ENCODE measurements at regions not wholly inside any gene's neighbourhood (a gene's known extent, or its start where the extent isn't known, plus 50 kb on each side); places are given as distances from the start of the nearest gene placed in this dataset.

DNA sequence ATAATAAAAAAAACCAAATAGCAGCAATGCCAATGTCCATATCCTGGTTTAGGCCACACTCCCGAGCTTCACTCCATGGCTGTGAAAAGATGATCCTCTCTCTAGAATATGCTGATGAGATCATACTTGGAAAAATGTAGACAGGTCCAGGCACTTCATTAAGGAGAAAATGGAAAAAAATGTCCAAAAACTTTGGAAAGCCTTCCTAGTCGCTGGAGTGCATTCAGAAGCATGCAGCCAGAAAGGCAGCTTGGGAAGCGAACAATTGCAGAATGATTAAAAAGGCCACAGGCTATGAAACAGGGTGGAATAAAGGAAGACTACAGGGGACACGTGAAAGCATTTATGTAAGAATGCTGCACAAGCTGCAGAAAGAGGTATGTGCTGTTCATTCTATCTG is 165.6 kb upstream of the HCCS start:
- peaks cover 17% of the 10 kb centered on the region for H3K4me1 Mint-ChIP-seq
- no peaks in the 10 kb centered on the region for H4K20me1 ChIP-seq (ENCODE audit: low read depth)
- H3K27ac Mint-ChIP-seq: peak overlapping the region; percentile 40
- TF ChIP-seq EZH2 (IDR thresholded peaks at IDR 0.05) (no peak), CTCF (IDR thresholded peaks at IDR 0.05) (no peak), EZH2phosphoT487 (IDR thresholded peaks at IDR 0.05) (no peak)
- H3F3A ChIP-seq (ENCODE audit: low read depth): no peaks in the 10 kb centered on the region
- H3K27me3 Mint-ChIP-seq (ENCODE audit: insufficient read depth, low read depth): no peaks in the 10 kb centered on the region
- no peak for DNase-seq (ENCODE audit: low spot score)
- peaks cover 6% of the 10 kb centered on the region for H3K36me3 Mint-ChIP-seq
- no peak overlapping the region for H3K4me3 Mint-ChIP-seq
- peaks cover 8% of the 10 kb centered on the region for H3K9me3 Mint-ChIP-seq
- H3K79me2 ChIP-seq (ENCODE audit: low read depth): no peaks in the 10 kb centered on the region
- no peak overlapping the region for H2AFZ ChIP-seq (replicated peaks)
- H3K36me3 ChIP-seq: no peaks in the 10 kb centered on the region
- no peaks in the 10 kb centered on the region for H3K27me3 ChIP-seq
- H3K4me2 ChIP-seq: no peak overlapping the region
- no peaks in the 10 kb centered on the region for H3K4me1 ChIP-seq
- H3K4me3 ChIP-seq: no peak overlapping the region
- no peak overlapping the region for H3K27ac ChIP-seq
- H3K9me3 ChIP-seq (ENCODE audit: low read depth): no peaks in the 10 kb centered on the region
- no peak overlapping the region for H3K9ac ChIP-seq

- H3K27ac ChIP-seq: no peak overlapping the region
- no peaks in the 10 kb centered on the region for H3F3A ChIP-seq (ENCODE audit: low read depth)
- Mint-ChIP-seq H3K27me3 (ENCODE audit: insufficient read depth, low read depth) (no peaks in the 10 kb centered on the region), H3K4me1 (peaks cover 12% of the 10 kb centered on the region), H3K9me3 (peaks cover 9% of the 10 kb centered on the region), H3K27ac (no peak overlapping the region), H3K4me3 (no peak overlapping the region), H3K36me3 (peaks cover 4% of the 10 kb centered on the region)
- no peak overlapping the region for H3K4me3 ChIP-seq
- no peaks in the 10 kb centered on the region for H3K9me3 ChIP-seq (ENCODE audit: low read depth)
- no peaks in the 10 kb centered on the region for H3K36me3 ChIP-seq
- DNase-seq (ENCODE audit: low spot score): no peak
- H3K79me2 ChIP-seq (ENCODE audit: low read depth): no peaks in the 10 kb centered on the region
- no peak overlapping the region for H3K4me2 ChIP-seq
- TF ChIP-seq EZH2phosphoT487 (IDR thresholded peaks at IDR 0.05) (no peak), EZH2 (IDR thresholded peaks at IDR 0.05) (no peak), CTCF (IDR thresholded peaks at IDR 0.05) (no peak)
- no peaks in the 10 kb centered on the region for H3K4me1 ChIP-seq
- H3K9ac ChIP-seq: no peak overlapping the region
- H4K20me1 ChIP-seq (ENCODE audit: low read depth): no peaks in the 10 kb centered on the region
- no peaks in the 10 kb centered on the region for H3K27me3 ChIP-seq
- no peak overlapping the region for H2AFZ ChIP-seq (replicated peaks)
These were observed 161.6 kb upstream of the HCCS start for GRCh38 chrX:10949541-10949940.

- no peak for DNase-seq (ENCODE audit: low spot score)
- Histone ChIP-seq H3K27me3 (no peaks in the 10 kb centered on the region), H3K27ac (no peak overlapping the region), H3K4me3 (no peak overlapping the region), H4K20me1 (ENCODE audit: low read depth) (no peaks in the 10 kb centered on the region), H3K4me2 (no peak overlapping the region), H3F3A (ENCODE audit: low read depth) (no peaks in the 10 kb centered on the region), H3K36me3 (no peaks in the 10 kb centered on the region), H3K9me3 (ENCODE audit: low read depth) (no peaks in the 10 kb centered on the region), H3K4me1 (no peaks in the 10 kb centered on the region), H3K79me2 (ENCODE audit: low read depth) (no peaks in the 10 kb centered on the region), H3K9ac (no peak overlapping the region), H2AFZ (replicated peaks) (no peak overlapping the region)
- TF ChIP-seq EZH2phosphoT487 (IDR thresholded peaks at IDR 0.05) (no peak), EZH2 (IDR thresholded peaks at IDR 0.05) (no peak), CTCF (IDR thresholded peaks at IDR 0.05) (no peak)
- Mint-ChIP-seq H3K27me3 (ENCODE audit: insufficient read depth, low read depth) (no peaks in the 10 kb centered on the region), H3K27ac (no peak overlapping the region), H3K36me3 (peaks cover 4% of the 10 kb centered on the region), H3K4me1 (peaks cover 3% of the 10 kb centered on the region), H3K4me3 (no peak overlapping the region), H3K9me3 (peaks cover 33% of the 10 kb centered on the region)
These were observed 158.5 kb upstream of the HCCS start for GRCh38 chrX:10952619-10953018.

Data from neural progenitor cell (in vitro differentiated cells).